ENCODE measurements at regions not wholly inside any gene's neighbourhood (a gene's known extent, or its start where the extent isn't known, plus 50 kb on each side); places are given as distances from the start of the nearest gene placed in this dataset.

DNA sequence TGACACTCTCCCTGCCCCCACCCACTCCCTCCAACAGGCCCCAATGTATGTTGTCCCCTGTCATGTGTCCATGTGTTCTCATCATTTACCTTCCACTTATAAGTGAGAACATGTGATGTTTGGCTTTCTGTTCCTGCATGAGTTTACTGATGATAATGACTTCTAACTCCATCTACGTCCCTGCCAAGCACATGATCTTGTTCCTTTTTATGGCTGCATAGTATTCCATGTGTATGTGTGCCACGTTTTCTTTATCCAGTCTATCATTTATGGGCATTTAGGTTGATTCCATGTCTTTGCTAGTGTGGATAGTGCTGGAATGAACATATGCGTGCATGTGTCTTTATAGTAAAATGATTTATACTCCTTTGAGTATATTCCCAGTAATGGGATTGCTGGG, 100.0 kb upstream of the LHX5 start:
- TF ChIP-seq, protein P1, sequence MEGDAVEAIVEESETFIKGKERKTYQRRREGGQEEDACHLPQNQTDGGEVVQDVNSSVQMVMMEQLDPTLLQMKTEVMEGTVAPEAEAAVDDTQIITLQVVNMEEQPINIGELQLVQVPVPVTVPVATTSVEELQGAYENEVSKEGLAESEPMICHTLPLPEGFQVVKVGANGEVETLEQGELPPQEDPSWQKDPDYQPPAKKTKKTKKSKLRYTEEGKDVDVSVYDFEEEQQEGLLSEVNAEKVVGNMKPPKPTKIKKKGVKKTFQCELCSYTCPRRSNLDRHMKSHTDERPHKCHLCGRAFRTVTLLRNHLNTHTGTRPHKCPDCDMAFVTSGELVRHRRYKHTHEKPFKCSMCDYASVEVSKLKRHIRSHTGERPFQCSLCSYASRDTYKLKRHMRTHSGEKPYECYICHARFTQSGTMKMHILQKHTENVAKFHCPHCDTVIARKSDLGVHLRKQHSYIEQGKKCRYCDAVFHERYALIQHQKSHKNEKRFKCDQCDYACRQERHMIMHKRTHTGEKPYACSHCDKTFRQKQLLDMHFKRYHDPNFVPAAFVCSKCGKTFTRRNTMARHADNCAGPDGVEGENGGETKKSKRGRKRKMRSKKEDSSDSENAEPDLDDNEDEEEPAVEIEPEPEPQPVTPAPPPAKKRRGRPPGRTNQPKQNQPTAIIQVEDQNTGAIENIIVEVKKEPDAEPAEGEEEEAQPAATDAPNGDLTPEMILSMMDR (IDR thresholded peaks at IDR 0.05): no peak
- TF ChIP-seq POLR2A (IDR thresholded peaks at IDR 0.05; ENCODE audit: low read depth): no peak
- no peak for TF ChIP-seq EP300 (IDR thresholded peaks at IDR 0.05)

All from esophagus muscularis mucosa (tissue), 4 donors.